ENCODE measurements at regions not wholly inside any gene's neighbourhood (a gene's known extent, or its start where the extent isn't known, plus 50 kb on each side); places are given as distances from the start of the nearest gene placed in this dataset.

- Histone ChIP-seq H3K36me3 (ENCODE audit: control insufficient read depth in 3 of 3, insufficient read depth in 3 of 3, low read length in 3 of 3) (no peaks in the 10 kb centered on the region), H3K4me3 (ENCODE audit: low read length in 3 of 3) (no peak overlapping the region), H3K27me3 (ENCODE audit: control insufficient read depth in 3 of 3, insufficient read depth in 3 of 3, low read length in 3 of 3) (no peaks in the 10 kb centered on the region), H3K9ac (ENCODE audit: low read depth in 1 of 3, low read length in 3 of 3) (no peak overlapping the region), H3K4me1 (ENCODE audit: control insufficient read depth in 3 of 3, insufficient read depth in 3 of 3, low read length in 3 of 3) (no peaks in the 10 kb centered on the region), H3K27ac (ENCODE audit: low read depth, low read length) (no peak overlapping the region), H3K9me3 (ENCODE audit: control insufficient read depth in 3 of 3, low read length in 3 of 3) (no peaks in the 10 kb centered on the region)
Measured at GRCh38 chr5:52657247-52657645, 130.5 kb upstream of the ITGA1 start.

DNA sequence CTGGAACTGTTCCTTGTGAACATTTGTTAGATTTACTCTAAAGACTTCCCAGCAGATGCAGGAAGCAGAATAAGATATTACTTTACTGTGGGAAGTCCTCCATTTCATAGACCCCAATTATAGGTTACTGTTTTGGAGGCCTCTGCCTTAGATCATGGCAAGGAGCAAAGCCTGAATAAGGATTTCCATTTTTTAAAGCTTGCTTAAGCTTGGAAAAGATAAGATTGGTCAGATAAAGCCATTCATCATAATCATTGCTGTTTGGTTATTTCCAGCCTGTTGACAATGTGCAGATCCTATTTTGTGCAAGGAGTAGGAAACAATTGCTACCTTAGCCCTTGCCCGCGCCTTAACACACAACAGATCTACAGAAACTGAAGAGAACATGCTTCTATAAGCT is 129.5 kb upstream of the ITGA1 start:
- H3K36me3 ChIP-seq (ENCODE audit: control insufficient read depth in 3 of 3, insufficient read depth in 3 of 3, low read length in 3 of 3) = no peaks in the 10 kb centered on the region
- no peaks in the 10 kb centered on the region for H3K9me3 ChIP-seq (ENCODE audit: control insufficient read depth in 3 of 3, low read length in 3 of 3)
- no peak overlapping the region for H3K9ac ChIP-seq (ENCODE audit: low read depth in 1 of 3, low read length in 3 of 3)
- H3K4me1 ChIP-seq (ENCODE audit: control insufficient read depth in 3 of 3, insufficient read depth in 3 of 3, low read length in 3 of 3) = no peaks in the 10 kb centered on the region
- no peak overlapping the region for H3K4me3 ChIP-seq (ENCODE audit: low read length in 3 of 3)
- H3K27ac ChIP-seq (ENCODE audit: low read depth, low read length) = no peak overlapping the region
- H3K27me3 ChIP-seq (ENCODE audit: control insufficient read depth in 3 of 3, insufficient read depth in 3 of 3, low read length in 3 of 3) = no peaks in the 10 kb centered on the region

GRCh38 chr5:52660621-52661020 is 127.1 kb upstream of the ITGA1 start:
- Histone ChIP-seq H3K9me3 (ENCODE audit: control insufficient read depth in 3 of 3, low read length in 3 of 3) (no peaks in the 10 kb centered on the region), H3K4me1 (ENCODE audit: control insufficient read depth in 3 of 3, insufficient read depth in 3 of 3, low read length in 3 of 3) (no peaks in the 10 kb centered on the region), H3K27ac (ENCODE audit: low read depth, low read length) (no peak overlapping the region), H3K4me3 (ENCODE audit: low read length in 3 of 3) (no peak overlapping the region), H3K9ac (ENCODE audit: low read depth in 1 of 3, low read length in 3 of 3) (no peak overlapping the region), H3K27me3 (ENCODE audit: control insufficient read depth in 3 of 3, insufficient read depth in 3 of 3, low read length in 3 of 3) (no peaks in the 10 kb centered on the region), H3K36me3 (ENCODE audit: control insufficient read depth in 3 of 3, insufficient read depth in 3 of 3, low read length in 3 of 3) (no peaks in the 10 kb centered on the region)

GRCh38 chr5:52661903-52662595 is 125.7 kb upstream of the ITGA1 start:
- no peaks in the 10 kb centered on the region for H3K9me3 ChIP-seq (ENCODE audit: control insufficient read depth in 3 of 3, low read length in 3 of 3)
- H3K27me3 ChIP-seq (ENCODE audit: control insufficient read depth in 3 of 3, insufficient read depth in 3 of 3, low read length in 3 of 3) = no peaks in the 10 kb centered on the region
- no peaks in the 10 kb centered on the region for H3K4me1 ChIP-seq (ENCODE audit: control insufficient read depth in 3 of 3, insufficient read depth in 3 of 3, low read length in 3 of 3)

DNA sequence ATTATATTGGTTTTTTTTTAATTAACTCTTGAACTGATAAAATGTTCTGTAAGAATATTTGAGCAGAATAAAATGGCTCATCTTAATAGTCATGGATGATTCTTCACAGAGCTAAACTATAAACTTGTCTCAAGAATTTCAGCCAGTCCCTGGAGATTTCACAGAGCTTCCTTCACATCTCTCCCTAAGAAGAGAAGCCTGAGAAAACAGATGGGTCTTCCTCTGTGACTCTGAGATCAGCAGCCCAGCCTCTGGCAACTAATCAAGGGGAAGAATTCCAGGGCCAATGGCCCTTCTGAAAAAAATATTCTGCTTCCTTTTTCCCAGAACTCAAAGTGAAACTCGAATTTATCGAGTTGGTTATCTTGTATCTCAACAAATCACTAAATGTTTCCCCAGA is 122.2 kb upstream of the ITGA1 start:
- Histone ChIP-seq H3K4me3 (ENCODE audit: low read length in 3 of 3) (peak overlapping the region in 1 of 3 donors; percentile 40), H3K9me3 (ENCODE audit: control insufficient read depth in 3 of 3, low read length in 3 of 3) (no peaks in the 10 kb centered on the region), H3K36me3 (ENCODE audit: control insufficient read depth in 3 of 3, insufficient read depth in 3 of 3, low read length in 3 of 3) (no peaks in the 10 kb centered on the region), H3K27me3 (ENCODE audit: control insufficient read depth in 3 of 3, insufficient read depth in 3 of 3, low read length in 3 of 3) (no peaks in the 10 kb centered on the region), H3K4me1 (ENCODE audit: control insufficient read depth in 3 of 3, insufficient read depth in 3 of 3, low read length in 3 of 3) (no peaks in the 10 kb centered on the region), H3K27ac (ENCODE audit: low read depth, low read length) (no peak overlapping the region), H3K9ac (ENCODE audit: low read depth in 1 of 3, low read length in 3 of 3) (no peak overlapping the region)

More at GRCh38 chr5:52661903-52662595, 125.7 kb upstream of the ITGA1 start:
- Histone ChIP-seq H3K27ac (ENCODE audit: low read depth, low read length) (no peak overlapping the region), H3K9ac (ENCODE audit: low read depth in 1 of 3, low read length in 3 of 3) (no peak overlapping the region), H3K36me3 (ENCODE audit: control insufficient read depth in 3 of 3, insufficient read depth in 3 of 3, low read length in 3 of 3) (no peaks in the 10 kb centered on the region), H3K4me3 (ENCODE audit: low read length in 3 of 3) (no peak overlapping the region)

DNA sequence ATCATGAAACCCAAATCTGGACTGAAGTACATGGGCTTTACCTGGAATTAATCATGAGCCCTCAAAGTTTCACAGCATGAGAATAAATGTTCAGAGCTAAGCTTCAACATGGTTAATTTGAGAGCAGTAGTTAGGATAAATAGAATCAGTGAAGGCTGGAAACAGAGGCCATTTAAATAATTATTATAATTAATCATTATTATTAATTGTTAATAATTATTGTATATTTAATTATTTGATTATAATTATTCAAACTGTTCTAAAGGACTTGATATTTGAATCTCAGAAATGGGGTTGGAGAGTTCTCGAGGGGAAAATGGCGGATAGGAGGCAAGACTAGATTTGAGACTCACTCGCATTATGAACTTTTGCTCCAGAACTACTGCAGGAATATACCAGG is 119.6 kb upstream of the ITGA1 start:
- Histone ChIP-seq H3K9me3 (ENCODE audit: control insufficient read depth in 3 of 3, low read length in 3 of 3) (no peaks in the 10 kb centered on the region), H3K4me1 (ENCODE audit: control insufficient read depth in 3 of 3, insufficient read depth in 3 of 3, low read length in 3 of 3) (no peaks in the 10 kb centered on the region), H3K27me3 (ENCODE audit: control insufficient read depth in 3 of 3, insufficient read depth in 3 of 3, low read length in 3 of 3) (no peaks in the 10 kb centered on the region), H3K9ac (ENCODE audit: low read depth in 1 of 3, low read length in 3 of 3) (no peak overlapping the region), H3K27ac (ENCODE audit: low read depth, low read length) (no peak overlapping the region), H3K4me3 (ENCODE audit: low read length in 3 of 3) (no peak overlapping the region), H3K36me3 (ENCODE audit: control insufficient read depth in 3 of 3, insufficient read depth in 3 of 3, low read length in 3 of 3) (no peaks in the 10 kb centered on the region)

- Histone ChIP-seq H3K4me1 (ENCODE audit: control insufficient read depth in 3 of 3, insufficient read depth in 3 of 3, low read length in 3 of 3) (no peaks in the 10 kb centered on the region), H3K4me3 (ENCODE audit: low read length in 3 of 3) (peak overlapping the region in 2 of 3 donors; percentile 2 to 41), H3K27ac (ENCODE audit: low read depth, low read length) (no peak overlapping the region), H3K36me3 (ENCODE audit: control insufficient read depth in 3 of 3, insufficient read depth in 3 of 3, low read length in 3 of 3) (no peaks in the 10 kb centered on the region), H3K27me3 (ENCODE audit: control insufficient read depth in 3 of 3, insufficient read depth in 3 of 3, low read length in 3 of 3) (no peaks in the 10 kb centered on the region), H3K9me3 (ENCODE audit: control insufficient read depth in 3 of 3, low read length in 3 of 3) (no peaks in the 10 kb centered on the region), H3K9ac (ENCODE audit: low read depth in 1 of 3, low read length in 3 of 3) (no peak overlapping the region)
Measured at GRCh38 chr5:52668544-52669185, 119.1 kb upstream of the ITGA1 start.

- no peak overlapping the region for H3K27ac ChIP-seq (ENCODE audit: low read depth, low read length)
- H3K9ac ChIP-seq (ENCODE audit: low read depth in 1 of 3, low read length in 3 of 3) = no peak overlapping the region
- H3K27me3 ChIP-seq (ENCODE audit: control insufficient read depth in 3 of 3, insufficient read depth in 3 of 3, low read length in 3 of 3) = no peaks in the 10 kb centered on the region
- H3K36me3 ChIP-seq (ENCODE audit: control insufficient read depth in 3 of 3, insufficient read depth in 3 of 3, low read length in 3 of 3) = no peaks in the 10 kb centered on the region
- no peaks in the 10 kb centered on the region for H3K9me3 ChIP-seq (ENCODE audit: control insufficient read depth in 3 of 3, low read length in 3 of 3)
- no peaks in the 10 kb centered on the region for H3K4me1 ChIP-seq (ENCODE audit: control insufficient read depth in 3 of 3, insufficient read depth in 3 of 3, low read length in 3 of 3)
- H3K4me3 ChIP-seq (ENCODE audit: low read length in 3 of 3) = no peak overlapping the region
Measured at GRCh38 chr5:52672459-52672858, 115.3 kb upstream of the ITGA1 start.

- H3K27me3 ChIP-seq (ENCODE audit: control insufficient read depth in 3 of 3, insufficient read depth in 3 of 3, low read length in 3 of 3) = no peaks in the 10 kb centered on the region
- H3K9me3 ChIP-seq (ENCODE audit: control insufficient read depth in 3 of 3, low read length in 3 of 3) = no peaks in the 10 kb centered on the region
- no peaks in the 10 kb centered on the region for H3K4me1 ChIP-seq (ENCODE audit: control insufficient read depth in 3 of 3, insufficient read depth in 3 of 3, low read length in 3 of 3)
- no peak overlapping the region for H3K9ac ChIP-seq (ENCODE audit: low read depth in 1 of 3, low read length in 3 of 3)
- no peaks in the 10 kb centered on the region for H3K36me3 ChIP-seq (ENCODE audit: control insufficient read depth in 3 of 3, insufficient read depth in 3 of 3, low read length in 3 of 3)
- no peak overlapping the region for H3K27ac ChIP-seq (ENCODE audit: low read depth, low read length)
- H3K4me3 ChIP-seq (ENCODE audit: low read length in 3 of 3) = no peak overlapping the region
Measured at GRCh38 chr5:52673495-52673894, 114.2 kb upstream of the ITGA1 start.

- H3K9ac ChIP-seq (ENCODE audit: low read depth in 1 of 3, low read length in 3 of 3) = no peak overlapping the region
- no peaks in the 10 kb centered on the region for H3K4me1 ChIP-seq (ENCODE audit: control insufficient read depth in 3 of 3, insufficient read depth in 3 of 3, low read length in 3 of 3)
- H3K27ac ChIP-seq (ENCODE audit: low read depth, low read length) = peak overlapping the region; percentile 12
- H3K27me3 ChIP-seq (ENCODE audit: control insufficient read depth in 3 of 3, insufficient read depth in 3 of 3, low read length in 3 of 3) = no peaks in the 10 kb centered on the region
- no peaks in the 10 kb centered on the region for H3K9me3 ChIP-seq (ENCODE audit: control insufficient read depth in 3 of 3, low read length in 3 of 3)
- H3K4me3 ChIP-seq (ENCODE audit: low read length in 3 of 3) = no peak overlapping the region
- H3K36me3 ChIP-seq (ENCODE audit: control insufficient read depth in 3 of 3, insufficient read depth in 3 of 3, low read length in 3 of 3) = no peaks in the 10 kb centered on the region
Measured at GRCh38 chr5:52674815-52675545, 112.7 kb upstream of the ITGA1 start.

Data from skeletal muscle tissue (tissue), 3 donors.